ENCODE measurements at regions not wholly inside any gene's neighbourhood (a gene's known extent, or its start where the extent isn't known, plus 50 kb on each side); places are given as distances from the start of the nearest gene placed in this dataset.

GRCh38 chr2:66717218-66717905 is 282.4 kb downstream of the MEIS1 start:
- peaks cover 4% of the 10 kb centered on the region for H3K9me3 Mint-ChIP-seq (ENCODE audit: low read depth)
- TF ChIP-seq CTCF (IDR thresholded peaks at IDR 0.05; ENCODE audit: unreplicated experiment): no peak

GRCh38 chr2:66717973-66718372 is 283.0 kb downstream of the MEIS1 start:
- H3K9me3 Mint-ChIP-seq (ENCODE audit: low read depth): peaks cover 4% of the 10 kb centered on the region
- no peak overlapping the region for H3K27ac Mint-ChIP-seq
- TF ChIP-seq CTCF (IDR thresholded peaks at IDR 0.05; ENCODE audit: unreplicated experiment): no peak
- peaks cover 1% of the 10 kb centered on the region for H3K36me3 Mint-ChIP-seq (ENCODE audit: insufficient read depth)
- DNase-seq (ENCODE audit: low spot score, unreplicated experiment): no peak
- no peaks in the 10 kb centered on the region for H3K27me3 Mint-ChIP-seq
- H3K4me3 Mint-ChIP-seq (ENCODE audit: low read depth): no peak overlapping the region
- peaks cover 13% of the 10 kb centered on the region for H3K4me1 Mint-ChIP-seq (ENCODE audit: low read depth)

More at GRCh38 chr2:66717218-66717905, 282.4 kb downstream of the MEIS1 start:
- no peak overlapping the region for H3K4me3 Mint-ChIP-seq (ENCODE audit: low read depth)
- H3K27me3 Mint-ChIP-seq: no peaks in the 10 kb centered on the region
- H3K36me3 Mint-ChIP-seq (ENCODE audit: insufficient read depth): peaks cover 1% of the 10 kb centered on the region
- DNase-seq (ENCODE audit: low spot score, unreplicated experiment): no peak
- peaks cover 13% of the 10 kb centered on the region for H3K4me1 Mint-ChIP-seq (ENCODE audit: low read depth)
- no peak overlapping the region for H3K27ac Mint-ChIP-seq

DNA sequence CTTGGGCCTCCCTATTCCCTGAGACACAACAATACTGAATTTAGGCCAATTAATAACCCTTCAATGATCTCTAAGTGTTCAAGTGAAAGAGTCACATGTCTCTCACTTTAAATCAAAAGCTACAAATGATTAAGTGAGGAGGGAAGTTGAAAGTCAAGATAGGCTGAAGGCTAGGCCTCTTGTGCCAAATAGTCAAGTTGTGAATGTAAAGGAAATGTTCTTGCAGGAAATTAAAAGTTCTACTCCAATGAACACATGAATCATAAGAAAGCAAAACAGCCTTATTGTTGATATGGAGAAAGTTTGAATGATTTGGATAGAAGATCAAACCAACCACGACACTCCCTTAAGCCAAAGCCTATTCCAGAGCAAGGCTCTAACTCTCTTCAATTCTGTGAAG is 286.9 kb downstream of the MEIS1 start:
- Mint-ChIP-seq H3K9me3 (ENCODE audit: low read depth) (peaks cover 4% of the 10 kb centered on the region), H3K27ac (peak overlapping the region; percentile 36), H3K4me1 (ENCODE audit: low read depth) (peaks cover 21% of the 10 kb centered on the region), H3K36me3 (ENCODE audit: insufficient read depth) (peaks cover 1% of the 10 kb centered on the region), H3K4me3 (ENCODE audit: low read depth) (no peak overlapping the region), H3K27me3 (no peaks in the 10 kb centered on the region)
- TF ChIP-seq CTCF (IDR thresholded peaks at IDR 0.05; ENCODE audit: unreplicated experiment): no peak
- DNase-seq (ENCODE audit: low spot score, unreplicated experiment): no peak

DNA sequence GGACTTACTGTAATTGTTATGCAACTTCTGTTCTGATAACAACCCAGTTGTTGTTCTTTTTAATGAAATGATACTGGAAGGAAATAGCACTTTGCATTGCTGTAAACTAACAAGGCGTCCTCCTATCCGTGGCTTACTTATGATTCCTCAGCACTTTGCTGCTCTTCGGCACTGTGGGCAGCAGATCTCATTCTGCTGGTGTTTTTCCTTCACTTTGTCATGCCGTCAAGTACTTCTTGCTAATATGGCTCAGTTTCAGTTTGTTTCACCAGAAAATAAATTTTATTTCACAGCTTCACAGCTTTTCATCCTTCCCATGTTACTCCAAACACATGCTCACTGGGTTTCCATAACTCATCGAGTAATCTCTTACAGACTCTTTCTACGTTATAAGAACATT is 289.3 kb downstream of the MEIS1 start:
- Mint-ChIP-seq H3K36me3 (ENCODE audit: insufficient read depth) (peaks cover 1% of the 10 kb centered on the region), H3K4me1 (ENCODE audit: low read depth) (peaks cover 16% of the 10 kb centered on the region), H3K27ac (no peak overlapping the region), H3K9me3 (ENCODE audit: low read depth) (peaks cover 4% of the 10 kb centered on the region), H3K4me3 (ENCODE audit: low read depth) (no peak overlapping the region), H3K27me3 (no peaks in the 10 kb centered on the region)
- no peak for TF ChIP-seq CTCF (IDR thresholded peaks at IDR 0.05; ENCODE audit: unreplicated experiment)
- no peak for DNase-seq (ENCODE audit: low spot score, unreplicated experiment)

DNA sequence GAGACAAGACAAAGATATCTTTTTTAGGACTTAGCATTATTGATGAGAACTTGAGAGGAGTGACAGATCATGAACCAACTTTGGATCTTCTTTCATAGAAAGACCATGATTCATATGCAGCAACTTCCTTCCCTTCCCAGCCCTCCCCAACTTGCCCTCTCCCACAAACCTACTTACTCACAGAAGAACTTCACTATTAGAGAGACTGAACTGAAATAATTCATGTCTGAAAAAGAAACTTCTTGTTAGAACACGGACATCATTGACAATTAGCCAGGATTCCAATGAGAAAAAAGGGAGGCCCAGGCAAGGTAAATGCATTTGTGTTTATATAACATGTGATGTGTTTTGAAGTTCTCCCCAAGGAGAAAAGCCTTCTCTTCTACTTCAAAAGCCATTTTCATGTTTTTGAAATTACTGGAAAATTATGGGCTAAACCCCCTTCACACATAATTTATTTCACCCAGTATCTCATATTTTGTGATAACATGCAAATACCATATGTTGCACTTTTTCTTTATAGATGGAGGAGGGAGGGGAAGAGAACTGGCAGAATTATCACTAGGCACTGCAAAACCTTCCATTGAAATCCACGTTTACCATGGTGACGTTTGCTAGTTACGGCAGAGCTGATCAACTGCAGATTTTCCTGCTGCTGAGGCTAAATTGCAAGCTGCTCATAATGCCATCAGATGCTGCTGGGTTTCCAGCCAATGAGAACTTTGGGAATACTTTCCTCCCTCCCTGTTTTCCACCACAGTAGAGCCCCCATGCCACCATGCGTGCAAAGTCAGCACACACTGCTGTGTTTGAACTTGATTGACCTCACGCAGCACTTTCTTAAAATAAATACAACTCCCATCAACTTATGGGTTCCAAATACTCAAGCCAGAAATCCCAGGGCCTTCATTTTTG is 294.7 kb downstream of the MEIS1 start:
- Mint-ChIP-seq H3K36me3 (ENCODE audit: insufficient read depth) (no peaks in the 10 kb centered on the region), H3K4me1 (ENCODE audit: low read depth) (peaks cover 9% of the 10 kb centered on the region), H3K27ac (no peak overlapping the region), H3K9me3 (ENCODE audit: low read depth) (no peaks in the 10 kb centered on the region), H3K27me3 (no peaks in the 10 kb centered on the region), H3K4me3 (ENCODE audit: low read depth) (no peak overlapping the region)
- DNase-seq (ENCODE audit: low spot score, unreplicated experiment): no peak
- no peak for TF ChIP-seq CTCF (IDR thresholded peaks at IDR 0.05; ENCODE audit: unreplicated experiment)
